H9 (cell line): ENCODE measurements at regions not wholly inside any gene's neighbourhood (a gene's known extent, or its start where the extent isn't known, plus 50 kb on each side); places are given as distances from the start of the nearest gene placed in this dataset.
"Not testable (repeated sequence)": the region's sequence is repeated elsewhere in the genome, so short reads cannot be mapped to it uniquely, and the experiment has no call there.

Experiments used
- DNase-seq: peaks from one replicate; pipeline ENCODE4 v3.0.0-alpha.2; 2017
- H2AFZ ChIP-seq: one replicate; pipeline ENCODE4 v1.6.1; 2013; ENCODE audit warnings: mild to moderate bottlenecking, low read length, control low read depth, moderate library complexity
- H2AK5ac ChIP-seq: 2 replicates; pipeline ENCODE4 v1.6.1; 2013; ENCODE audit warnings: low read length, control low read depth, mixed read lengths; ENCODE audit not compliant: insufficient read length
- H2BK120ac ChIP-seq: one replicate; pipeline ENCODE4 v1.6.1; 2013; ENCODE audit warnings: low read depth, mild to moderate bottlenecking, low read length, control low read depth, inconsistent platforms; ENCODE audit not compliant: poor library complexity, severe bottlenecking
- H2BK12ac ChIP-seq: 2 replicates; pipeline ENCODE4 v1.6.1; 2013; ENCODE audit warnings: low read length, control low read depth, mixed read lengths, low read depth; ENCODE audit not compliant: insufficient read length
- H2BK15ac ChIP-seq: 2 replicates; pipeline ENCODE4 v1.6.1; 2013; ENCODE audit warnings: low read depth, low read length, control low read depth
- H2BK20ac ChIP-seq: one replicate; pipeline ENCODE4 v1.6.1; 2013; ENCODE audit warnings: low read depth, mild to moderate bottlenecking, low read length, control low read depth, inconsistent platforms; ENCODE audit not compliant: poor library complexity, severe bottlenecking
- H2BK5ac ChIP-seq: 2 replicates; pipeline ENCODE4 v1.6.1; 2013; ENCODE audit warnings: low read length, control low read depth, mixed read lengths; ENCODE audit not compliant: insufficient read length
- H3K14ac ChIP-seq: 2 replicates; pipeline ENCODE4 v1.6.1; 2013; ENCODE audit warnings: low read length, control low read depth; ENCODE audit not compliant: insufficient read depth
- H3K18ac ChIP-seq: 2 replicates; pipeline ENCODE4 v1.6.1; 2013; ENCODE audit warnings: low read depth, mild to moderate bottlenecking, mixed read lengths, low read length, control low read depth; ENCODE audit not compliant: insufficient read length
- H3K23ac ChIP-seq: 2 replicates; pipeline ENCODE4 v1.6.1; 2013; ENCODE audit warnings: low read length, control low read depth, mixed read lengths, low read depth; ENCODE audit not compliant: insufficient read length
- H3K23me2 ChIP-seq: 2 replicates; pipeline ENCODE4 v1.6.1; 2013; ENCODE audit warnings: low read depth, mild to moderate bottlenecking, mixed read lengths, low read length, control low read depth; ENCODE audit not compliant: insufficient read length, poor library complexity, severe bottlenecking
- H3K27ac ChIP-seq: 2 replicates; pipeline ENCODE4 v1.5.1; 2013; ENCODE audit warnings: low read length, control low read depth, mixed read lengths, low read depth; ENCODE audit not compliant: insufficient read length
- H3K27me3 ChIP-seq: 2 replicates; pipeline ENCODE4 v1.6.1; 2013; ENCODE audit warnings: low read length, control low read depth, inconsistent platforms; ENCODE audit not compliant: insufficient read depth
- H3K4ac ChIP-seq: 2 replicates; pipeline ENCODE4 v1.6.1; 2013; ENCODE audit warnings: low read depth, mild to moderate bottlenecking, control low read depth, inconsistent platforms, low read length, moderate library complexity
- H3K4me1 ChIP-seq: 2 replicates; pipeline ENCODE4 v1.6.1; 2013; ENCODE audit warnings: low read length, control low read depth, inconsistent platforms; ENCODE audit not compliant: insufficient read depth
- H3K4me2 ChIP-seq: 2 replicates; pipeline ENCODE4 v1.6.1; 2013; ENCODE audit warnings: low read length, control low read depth, mixed read lengths; ENCODE audit not compliant: insufficient read length, insufficient read depth
- H3K56ac ChIP-seq: 2 replicates; pipeline ENCODE4 v1.6.1; 2013; ENCODE audit warnings: low read depth, mild to moderate bottlenecking, mixed read lengths, low read length, control low read depth; ENCODE audit not compliant: insufficient read length
- H3K79me1 ChIP-seq: 2 replicates; pipeline ENCODE4 v1.6.1; 2013; ENCODE audit warnings: low read depth, mild to moderate bottlenecking, moderate library complexity, low read length, control low read depth, inconsistent platforms; ENCODE audit not compliant: insufficient read depth, poor library complexity, severe bottlenecking
- H3K79me2 ChIP-seq: 2 replicates; pipeline ENCODE4 v1.6.1; 2013; ENCODE audit warnings: low read length, control low read depth, inconsistent platforms; ENCODE audit not compliant: insufficient read depth
- H3K9ac ChIP-seq: 2 replicates; pipeline ENCODE4 v1.6.1; 2013; ENCODE audit warnings: low read length, control low read depth, mixed read lengths; ENCODE audit not compliant: insufficient read length; ENCODE audit errors: extremely low read depth
- H3K9me3 ChIP-seq: one replicate; pipeline ENCODE4 v1.6.1; 2013; ENCODE audit warnings: low read depth, low read length, inconsistent platforms; ENCODE audit not compliant: control insufficient read depth
- H3T11ph ChIP-seq: one replicate; pipeline ENCODE4 v1.6.1; 2013; ENCODE audit warnings: mild to moderate bottlenecking, low read length, control low read depth, inconsistent platforms
- H4K20me1 ChIP-seq: one replicate; pipeline ENCODE4 v1.6.1; 2013; ENCODE audit not compliant: control insufficient read depth, insufficient read length, insufficient read depth
- H4K5ac ChIP-seq: 2 replicates; pipeline ENCODE4 v1.6.1; 2013; ENCODE audit warnings: low read depth, mild to moderate bottlenecking, mixed read lengths, low read length, control low read depth; ENCODE audit not compliant: insufficient read length
- H4K8ac ChIP-seq: replicated peaks from 2 replicates; pipeline ENCODE4 v1.6.1; 2013; ENCODE audit warnings: low read length, control low read depth, mixed read lengths, low read depth; ENCODE audit not compliant: insufficient read length
- H4K91ac ChIP-seq: 2 replicates; pipeline ENCODE4 v1.6.1; 2013; ENCODE audit warnings: low read depth, mild to moderate bottlenecking, moderate library complexity, mixed read lengths, low read length, control low read depth; ENCODE audit not compliant: insufficient read length
- H3K27ac Mint-ChIP-seq, 3 experiments: 2 replicates in 2 of 3; 3 replicates in 1 of 3; pipeline ENCODE4 v1.8.0; 2020 to 2021; ENCODE audit warnings: mixed read lengths in 3 of 3, mild to moderate bottlenecking in 1 of 3, moderate library complexity in 1 of 3
- H3K27me3 Mint-ChIP-seq: 2 replicates; pipeline ENCODE4 v1.8.0; 2021; ENCODE audit warnings: low read depth, mild to moderate bottlenecking, moderate library complexity, mixed read lengths
- H3K36me3 Mint-ChIP-seq, 3 experiments: 2 replicates in 2 of 3; 3 replicates in 1 of 3; pipeline ENCODE4 v1.8.0; 2020 to 2021; ENCODE audit warnings: low read depth in 3 of 3, mixed read lengths in 3 of 3; ENCODE audit not compliant: insufficient read depth in 1 of 3
- H3K4me1 Mint-ChIP-seq, 2 experiments: 2 replicates each; pipeline ENCODE4 v1.8.0; 2020; ENCODE audit warnings: mixed read lengths in 2 of 2
- H3K4me3 Mint-ChIP-seq, 2 experiments: 2 replicates in 1 of 2; 3 replicates in 1 of 2; pipeline ENCODE4 v1.8.0; 2020 to 2021; ENCODE audit warnings: mild to moderate bottlenecking in 2 of 2, mixed read lengths in 2 of 2, moderate library complexity in 1 of 2
- H3K9me3 Mint-ChIP-seq, 2 experiments: 2 replicates in 1 of 2; 3 replicates in 1 of 2; pipeline ENCODE4 v1.8.0; 2020; ENCODE audit warnings: mild to moderate bottlenecking in 2 of 2, mixed read lengths in 2 of 2, moderate library complexity in 1 of 2
- WGBS: extraction: QIAGEN DNeasy Blood & Tissue Kit; methylation state at CpG from one replicate; pipeline ENCODE4 v1.1.7; 2013; ENCODE audit warnings: missing lambda C conversion rate, low lambda C conversion rate, mixed read lengths; ENCODE audit not compliant: insufficient read length; ENCODE audit errors: extremely low coverage; 5-methylcytosine and 5-hydroxymethylcytosine counted together

GRCh38 chr4:4116901-4117300 is 109.8 kb downstream of the OTOP1 start:
- not testable (repeated sequence) for H4K20me1 ChIP-seq, H3K9ac ChIP-seq, H2AFZ ChIP-seq, H3T11ph ChIP-seq, H3K4me1 Mint-ChIP-seq, H3K36me3 Mint-ChIP-seq, H2BK120ac ChIP-seq, H4K8ac ChIP-seq, H3K79me1 ChIP-seq, H3K18ac ChIP-seq, H3K9me3 ChIP-seq, H3K79me2 ChIP-seq, H4K91ac ChIP-seq, H4K5ac ChIP-seq, H2AK5ac ChIP-seq, H3K27me3 ChIP-seq, H2BK20ac ChIP-seq, H3K9me3 Mint-ChIP-seq, H2BK5ac ChIP-seq, H3K4me1 ChIP-seq, DNase-seq, H3K23ac ChIP-seq, H2BK12ac ChIP-seq, H3K4me2 ChIP-seq, H3K4ac ChIP-seq, H3K56ac ChIP-seq, H3K4me3 Mint-ChIP-seq, H3K27ac Mint-ChIP-seq, H2BK15ac ChIP-seq, H3K27ac ChIP-seq, H3K23me2 ChIP-seq, H3K14ac ChIP-seq
- no CpG with 5 or more reads among the region's 1 CpG for WGBS
- peaks cover 11% of the 10 kb centered on the region for H3K27me3 Mint-ChIP-seq

- H3K4me1 Mint-ChIP-seq, H2BK12ac ChIP-seq, H2BK20ac ChIP-seq, H2BK120ac ChIP-seq, H2AFZ ChIP-seq, H3K9me3 Mint-ChIP-seq, H3K14ac ChIP-seq, H3K56ac ChIP-seq, H4K91ac ChIP-seq, H3K79me1 ChIP-seq, H4K20me1 ChIP-seq, H3K18ac ChIP-seq, H3K27ac ChIP-seq, H2AK5ac ChIP-seq, H3K79me2 ChIP-seq, H3K4me3 Mint-ChIP-seq, DNase-seq, H3T11ph ChIP-seq, H3K27ac Mint-ChIP-seq, H4K8ac ChIP-seq, H3K9ac ChIP-seq, H3K23me2 ChIP-seq, H3K4me2 ChIP-seq, H2BK15ac ChIP-seq, H4K5ac ChIP-seq, H2BK5ac ChIP-seq, H3K27me3 ChIP-seq, H3K36me3 Mint-ChIP-seq, H3K9me3 ChIP-seq, H3K23ac ChIP-seq, H3K4ac ChIP-seq, H3K4me1 ChIP-seq: not testable (repeated sequence)
- peaks cover 15% of the 10 kb centered on the region for H3K27me3 Mint-ChIP-seq
- WGBS: no CpG with 5 or more reads among the region's 8 CpGs
These were observed 92.4 kb downstream of the OTOP1 start for GRCh38 chr4:4134368-4134767.
